ENCODE measurements at regions not wholly inside any gene's neighbourhood (a gene's known extent, or its start where the extent isn't known, plus 50 kb on each side); places are given as distances from the start of the nearest gene placed in this dataset.

DNA sequence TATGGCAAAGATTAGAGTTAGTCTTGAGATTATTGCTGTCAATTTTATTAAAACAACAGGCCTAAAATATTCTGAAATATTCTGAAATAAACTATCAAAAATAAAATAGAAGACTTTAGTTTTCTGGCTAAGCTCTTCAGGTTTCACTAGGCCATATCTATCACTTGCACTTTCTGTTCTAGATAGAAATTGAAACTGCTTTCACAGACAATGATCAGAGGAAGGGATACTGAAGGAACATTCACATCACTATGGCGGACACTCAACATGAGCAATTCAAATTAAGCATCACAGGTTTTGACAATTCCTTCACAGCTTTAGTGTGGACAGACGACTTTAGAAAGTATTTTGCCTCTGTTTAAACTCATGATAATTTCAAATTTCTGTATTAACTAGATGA is 586.4 kb upstream of the REG3G start:
- H3K27me3 Mint-ChIP-seq (ENCODE audit: low read depth) = no peaks in the 10 kb centered on the region
- H3K4me3 Mint-ChIP-seq = no peak overlapping the region
- no peak overlapping the region for H2BK15ac ChIP-seq (ENCODE audit: low read depth, low read length)
- no peak overlapping the region for H2BK5ac ChIP-seq (ENCODE audit: insufficient read length, low read length)
- no peak for DNase-seq
- TF ChIP-seq, protein P1, sequence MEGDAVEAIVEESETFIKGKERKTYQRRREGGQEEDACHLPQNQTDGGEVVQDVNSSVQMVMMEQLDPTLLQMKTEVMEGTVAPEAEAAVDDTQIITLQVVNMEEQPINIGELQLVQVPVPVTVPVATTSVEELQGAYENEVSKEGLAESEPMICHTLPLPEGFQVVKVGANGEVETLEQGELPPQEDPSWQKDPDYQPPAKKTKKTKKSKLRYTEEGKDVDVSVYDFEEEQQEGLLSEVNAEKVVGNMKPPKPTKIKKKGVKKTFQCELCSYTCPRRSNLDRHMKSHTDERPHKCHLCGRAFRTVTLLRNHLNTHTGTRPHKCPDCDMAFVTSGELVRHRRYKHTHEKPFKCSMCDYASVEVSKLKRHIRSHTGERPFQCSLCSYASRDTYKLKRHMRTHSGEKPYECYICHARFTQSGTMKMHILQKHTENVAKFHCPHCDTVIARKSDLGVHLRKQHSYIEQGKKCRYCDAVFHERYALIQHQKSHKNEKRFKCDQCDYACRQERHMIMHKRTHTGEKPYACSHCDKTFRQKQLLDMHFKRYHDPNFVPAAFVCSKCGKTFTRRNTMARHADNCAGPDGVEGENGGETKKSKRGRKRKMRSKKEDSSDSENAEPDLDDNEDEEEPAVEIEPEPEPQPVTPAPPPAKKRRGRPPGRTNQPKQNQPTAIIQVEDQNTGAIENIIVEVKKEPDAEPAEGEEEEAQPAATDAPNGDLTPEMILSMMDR (conservative IDR thresholded peaks at IDR 0.05) = no peak
- H3K18ac ChIP-seq (ENCODE audit: insufficient read length, low read depth, low read length) = no peak overlapping the region
- no peaks in the 10 kb centered on the region for H3K4me1 Mint-ChIP-seq
- no peaks in the 10 kb centered on the region for H3K9me3 ChIP-seq (ENCODE audit: control insufficient read depth, low read depth, low read length)
- no peaks in the 10 kb centered on the region for H3K23me2 ChIP-seq (ENCODE audit: insufficient read length, low read depth, low read length, poor library complexity, severe bottlenecking)
- no peak overlapping the region for H3T11ph ChIP-seq (ENCODE audit: low read length)
- H4K8ac ChIP-seq (replicated peaks; ENCODE audit: insufficient read length, low read depth, low read length) = no peak overlapping the region
- no peak overlapping the region for H2BK20ac ChIP-seq (ENCODE audit: low read depth, low read length, poor library complexity, severe bottlenecking)
- no peaks in the 10 kb centered on the region for H3K79me2 ChIP-seq (ENCODE audit: insufficient read depth, low read length)
- no peak overlapping the region for H2AK5ac ChIP-seq (ENCODE audit: insufficient read length, low read length)
- H3K27me3 ChIP-seq (ENCODE audit: insufficient read depth, low read length) = no peaks in the 10 kb centered on the region
- no peak overlapping the region for H3K4ac ChIP-seq (ENCODE audit: low read depth, low read length)
- H3K23ac ChIP-seq (ENCODE audit: insufficient read length, low read depth, low read length) = no peak overlapping the region
- no peak overlapping the region for H2BK12ac ChIP-seq (ENCODE audit: insufficient read length, low read depth, low read length)
- H3K79me1 ChIP-seq (ENCODE audit: insufficient read depth, low read depth, low read length, poor library complexity, severe bottlenecking) = no peaks in the 10 kb centered on the region
- H2AFZ ChIP-seq (ENCODE audit: low read length) = no peak overlapping the region
- H3K9ac ChIP-seq (ENCODE audit: extremely low read depth, insufficient read length, low read length) = no peak overlapping the region
- no peak overlapping the region for H4K5ac ChIP-seq (ENCODE audit: insufficient read length, low read depth, low read length)
- H3K27ac Mint-ChIP-seq = no peak overlapping the region
- no peak overlapping the region for H3K27ac ChIP-seq (ENCODE audit: insufficient read length, low read depth, low read length)
- no peak overlapping the region for H3K4me2 ChIP-seq (ENCODE audit: insufficient read depth, insufficient read length, low read length)
- H3K36me3 Mint-ChIP-seq (ENCODE audit: insufficient read depth in 1 of 3, low read depth in 3 of 3) = no peaks in the 10 kb centered on the region
- H4K91ac ChIP-seq (ENCODE audit: insufficient read length, low read depth, low read length) = no peak overlapping the region
- H3K9me3 Mint-ChIP-seq = peaks cover 0 to 5% of the 10 kb centered on the region in 2 experiments; a peak in 3 of 5 replicates
- H2BK120ac ChIP-seq (ENCODE audit: low read depth, low read length, poor library complexity, severe bottlenecking) = no peak overlapping the region
- no peak overlapping the region for H3K14ac ChIP-seq (ENCODE audit: insufficient read depth, low read length)
- WGBS (ENCODE audit: extremely low coverage, insufficient read length, low lambda C conversion rate) = no CpG with 5 or more reads among the region's 2 CpGs
- H3K4me1 ChIP-seq (ENCODE audit: insufficient read depth, low read length) = no peaks in the 10 kb centered on the region
- no peaks in the 10 kb centered on the region for H4K20me1 ChIP-seq (ENCODE audit: control insufficient read depth, insufficient read depth, insufficient read length)
- H3K56ac ChIP-seq (ENCODE audit: insufficient read length, low read depth, low read length) = no peak overlapping the region

All from H9 (cell line).